Myocyte (in vitro differentiated cells): ENCODE measurements at regions not wholly inside any gene's neighbourhood (a gene's known extent, or its start where the extent isn't known, plus 50 kb on each side); places are given as distances from the start of the nearest gene placed in this dataset.

Source experiments
- DNase-seq: peaks from one replicate; pipeline ENCODE4 v3.0.0-alpha.2; 2012; ENCODE audit warnings: low read depth

- no peak for DNase-seq
These were observed 99.8 kb downstream of the SPRY1 start for GRCh38 chr4:123496421-123496820.

DNA sequence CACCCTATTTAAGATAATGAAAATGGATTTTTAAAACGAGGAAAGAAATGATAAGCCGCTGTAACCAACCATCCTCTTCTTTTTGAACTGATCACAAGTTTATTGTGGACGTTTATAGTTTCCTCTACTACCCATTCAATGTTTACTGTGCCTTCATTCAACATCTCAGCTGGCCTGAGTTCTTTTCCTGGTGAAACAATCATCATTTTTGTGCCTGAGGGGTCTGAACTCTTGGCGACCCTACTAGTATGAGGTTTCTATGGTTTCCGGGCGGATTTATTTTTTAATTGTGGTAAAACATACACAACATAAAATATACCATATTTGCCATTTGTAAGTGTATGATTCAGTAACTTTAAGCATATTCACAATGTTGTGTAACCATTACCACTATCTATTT is 100.7 kb downstream of the SPRY1 start:
- no peak for DNase-seq

GRCh38 chr4:123501733-123502132 is 105.1 kb downstream of the SPRY1 start:
- DNase-seq, result no peak

DNA sequence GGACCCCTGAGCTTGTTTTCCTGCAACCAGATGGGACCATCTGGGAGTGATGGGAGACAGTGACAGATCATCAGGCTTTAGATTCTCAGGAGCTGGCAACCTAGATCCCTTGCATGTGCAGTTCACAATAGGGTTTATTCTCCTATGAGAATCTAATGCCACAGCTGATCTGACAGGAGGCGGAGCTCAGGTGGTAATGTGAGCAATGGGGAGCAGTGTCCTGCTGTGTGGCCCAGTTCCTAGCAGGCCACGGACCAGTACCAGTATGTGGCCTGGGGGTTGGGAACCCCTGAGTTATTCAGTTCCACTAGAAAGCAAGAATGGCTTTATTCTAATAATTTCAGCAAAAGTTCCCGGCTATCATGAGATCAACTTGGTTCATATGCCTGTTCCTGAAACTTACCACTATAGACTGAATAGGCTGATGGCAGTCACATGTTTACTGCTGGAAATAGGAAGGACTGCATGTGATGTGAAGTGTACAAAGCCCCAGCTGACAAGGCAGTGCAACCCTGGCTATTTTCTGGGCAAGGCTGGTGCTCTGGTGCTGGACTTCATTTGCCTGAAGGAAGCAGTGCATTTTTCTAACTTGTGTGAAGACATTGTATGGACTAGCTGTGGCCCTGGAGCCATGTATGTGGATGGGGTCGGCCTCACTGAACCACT is 107.2 kb downstream of the SPRY1 start:
- DNase-seq, result no peak

GRCh38 chr4:123505095-123506010 is 108.8 kb downstream of the SPRY1 start:
- peak; percentile 48 for DNase-seq

DNA sequence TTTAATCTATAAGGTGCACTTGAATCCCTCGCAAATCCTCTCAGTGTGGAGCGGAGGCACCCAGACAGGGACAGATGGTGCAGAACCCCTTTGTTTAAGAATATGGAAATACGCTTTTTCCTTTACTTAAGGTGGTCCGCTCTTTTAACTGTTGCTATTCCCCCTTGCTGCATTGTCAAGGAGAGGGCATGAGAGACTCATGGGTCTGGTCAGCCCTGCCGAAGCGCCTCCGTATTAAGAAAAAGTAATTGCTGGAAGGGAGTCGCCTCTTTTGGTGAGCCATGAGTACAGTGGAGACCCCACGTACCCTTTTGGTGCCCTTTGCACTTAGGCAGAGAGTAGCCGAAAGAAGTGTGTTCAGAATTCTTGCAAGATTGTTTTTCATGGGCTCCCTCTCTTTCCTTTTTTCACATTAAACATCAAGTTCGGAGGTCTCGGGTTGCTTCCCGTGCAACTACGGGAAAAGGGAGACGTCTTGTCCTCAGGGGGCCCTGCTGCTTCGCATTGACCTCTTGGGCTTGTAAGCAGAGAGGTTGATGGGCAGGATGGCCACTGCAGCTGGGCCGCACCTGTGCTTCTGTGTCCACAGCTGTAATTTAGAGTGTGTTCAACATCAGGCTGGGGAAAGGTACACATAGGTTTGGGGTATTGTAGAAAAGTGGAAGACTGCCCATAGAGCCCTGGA is 109.6 kb downstream of the SPRY1 start:
- no peak for DNase-seq

DNA sequence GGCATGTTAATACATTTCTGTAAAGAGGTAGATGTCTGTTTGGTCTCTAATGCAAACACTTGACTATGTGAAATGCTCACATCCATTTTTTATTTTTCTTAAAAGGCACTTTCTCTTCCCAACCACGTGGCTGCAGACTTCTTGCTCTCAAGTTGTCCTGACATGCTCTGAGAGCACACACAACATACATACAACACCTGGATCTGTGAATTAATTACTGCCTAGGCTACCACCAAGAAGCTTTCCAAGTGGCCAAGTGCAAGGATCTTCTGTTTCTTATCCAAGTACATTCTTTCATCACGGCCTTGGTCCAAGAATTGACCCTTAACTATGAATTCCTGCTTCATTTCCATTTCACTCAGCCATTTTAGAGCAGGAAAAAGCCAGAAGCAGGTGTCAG is 110.8 kb downstream of the SPRY1 start:
- no peak for DNase-seq

- no peak for DNase-seq
These were observed 113.6 kb downstream of the SPRY1 start for GRCh38 chr4:123510221-123510620.

GRCh38 chr4:123510659-123511058 is 114.1 kb downstream of the SPRY1 start:
- no peak for DNase-seq

- no peak for DNase-seq
These were observed 120.0 kb downstream of the SPRY1 start for GRCh38 chr4:123516576-123516975.

DNA sequence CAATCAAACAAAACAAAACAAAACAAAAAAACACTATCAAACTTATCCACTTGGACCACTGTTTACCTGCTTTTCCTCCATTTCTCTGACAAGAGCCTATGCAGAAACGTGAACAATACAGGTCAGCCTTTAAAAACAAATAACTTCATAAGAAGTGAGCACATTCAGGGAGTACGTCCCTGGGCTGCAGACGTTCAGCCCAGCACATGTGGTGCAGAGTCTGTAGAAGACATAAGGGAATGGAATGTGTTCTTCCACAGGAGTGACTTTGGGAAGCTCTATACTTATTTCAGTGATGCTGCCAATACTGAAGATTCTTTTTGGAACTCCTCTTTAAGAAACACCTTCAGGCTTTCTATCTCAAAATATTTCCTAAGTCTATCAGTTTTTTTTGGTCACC is 120.6 kb downstream of the SPRY1 start:
- no peak for DNase-seq

- no peak for DNase-seq
These were observed 121.4 kb downstream of the SPRY1 start for GRCh38 chr4:123517971-123518370.

GRCh38 chr4:123520325-123520724 is 123.7 kb downstream of the SPRY1 start:
- DNase-seq, result no peak

DNA sequence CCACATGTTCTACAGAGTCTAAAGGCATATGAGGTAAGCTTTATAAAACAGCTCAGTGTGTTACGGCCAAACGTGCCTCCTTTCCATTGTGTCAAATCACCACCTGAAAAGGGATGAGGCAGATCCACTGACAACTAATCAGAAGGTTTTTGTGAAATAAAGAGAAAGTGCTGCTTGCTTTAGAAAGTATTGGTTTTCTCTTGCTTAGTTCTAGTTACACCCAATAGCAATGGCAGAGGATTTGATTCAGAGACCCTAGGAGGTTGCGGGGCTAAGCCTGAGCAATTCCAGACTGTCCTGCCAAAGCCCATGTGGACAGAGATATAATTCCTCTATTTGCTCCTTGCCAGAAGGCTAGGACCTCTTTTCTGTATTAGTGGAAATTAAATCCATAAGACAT is 125.5 kb downstream of the SPRY1 start:
- DNase-seq, result no peak

DNA sequence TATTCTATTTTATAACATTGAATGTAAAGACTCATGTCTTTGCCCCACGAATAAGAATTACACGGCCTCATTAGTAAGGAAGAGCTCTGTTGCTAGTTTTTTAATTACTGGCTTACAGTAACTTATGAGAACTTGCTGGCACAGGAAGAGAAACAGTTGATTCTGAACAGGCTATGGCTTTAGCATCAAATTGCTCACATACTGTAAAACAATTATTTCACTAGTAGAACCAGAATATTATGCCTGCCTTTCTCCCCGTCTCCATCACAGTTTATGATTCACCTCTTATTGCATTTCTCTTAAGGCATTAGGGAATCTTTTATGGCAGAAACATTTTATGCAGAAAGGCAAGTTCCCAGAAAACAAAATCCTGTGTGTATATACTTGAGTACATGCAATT is 126.1 kb downstream of the SPRY1 start:
- no peak for DNase-seq

DNA sequence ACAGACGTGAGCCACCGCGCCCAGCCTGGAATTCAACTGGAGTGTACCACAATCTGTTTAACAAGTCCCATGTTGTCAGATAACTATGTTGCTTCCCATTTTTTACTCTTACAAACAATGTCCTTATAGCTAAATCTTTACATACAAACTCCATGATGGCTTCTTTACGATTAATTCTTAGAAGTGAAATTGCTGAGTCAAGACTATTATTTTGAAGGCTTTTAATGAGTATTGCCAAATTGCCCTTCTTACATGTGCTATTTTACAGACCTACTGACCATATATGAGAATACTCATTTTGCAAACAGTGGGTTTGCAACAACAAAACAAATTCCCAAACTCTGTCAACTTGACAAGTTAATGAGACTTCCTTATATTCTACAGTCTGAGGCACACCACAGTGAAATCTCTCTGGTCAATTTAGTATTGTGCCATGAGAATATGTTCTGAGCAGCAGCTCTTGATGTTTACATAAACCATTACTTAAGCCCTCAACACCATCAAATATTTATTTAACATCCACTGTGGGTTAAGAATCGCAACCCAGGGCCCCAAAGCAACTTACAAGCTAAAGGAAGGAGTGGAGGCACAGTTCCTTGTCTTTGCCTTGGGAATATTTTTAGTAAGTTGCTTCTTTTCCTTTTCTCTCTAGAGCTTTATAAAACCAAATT is 128.5 kb downstream of the SPRY1 start:
- no peak for DNase-seq

- DNase-seq, result no peak
These were observed 129.9 kb downstream of the SPRY1 start for GRCh38 chr4:123526511-123526910.

DNA sequence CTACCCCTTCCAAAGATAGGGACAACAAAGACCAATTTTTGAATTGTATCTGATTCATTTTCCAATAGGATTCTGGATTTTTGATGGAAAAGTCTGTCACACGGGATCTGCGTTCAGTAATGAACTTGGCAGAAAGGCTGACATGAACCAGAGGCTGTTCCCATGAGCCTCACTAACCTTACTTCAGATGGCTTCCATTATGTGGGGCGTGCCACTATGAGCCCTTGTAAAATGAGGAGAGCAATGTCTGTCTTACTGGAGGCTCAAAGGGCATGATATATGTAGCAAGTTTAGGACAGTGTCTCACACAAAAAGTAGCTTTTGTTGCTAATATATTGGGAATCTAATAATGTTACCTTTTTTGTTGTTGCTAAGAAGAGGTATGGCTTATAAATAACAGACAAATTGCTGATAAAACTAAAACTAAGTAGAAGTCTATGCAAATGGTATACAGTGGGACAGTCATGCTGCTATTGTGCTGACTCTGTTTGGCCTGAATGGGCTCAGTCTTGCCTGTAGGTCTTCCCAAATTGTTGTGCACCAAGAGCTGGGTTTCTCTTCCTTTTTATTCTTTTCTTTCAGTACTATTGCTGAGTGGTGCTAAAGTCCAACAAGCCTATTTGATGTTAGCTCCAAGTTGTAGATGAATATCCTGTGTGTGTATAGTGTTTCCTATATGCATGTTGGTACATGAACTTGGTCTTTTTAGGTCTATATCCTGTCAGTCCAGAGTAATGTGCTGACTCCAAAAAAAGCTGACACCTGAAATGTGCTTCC is 132.1 kb downstream of the SPRY1 start:
- no peak for DNase-seq

GRCh38 chr4:123529278-123529568 is 132.6 kb downstream of the SPRY1 start:
- no peak for DNase-seq

GRCh38 chr4:123530357-123530756 is 133.8 kb downstream of the SPRY1 start:
- DNase-seq, result no peak
